HEK293 (cell line): ENCODE measurements at regions not wholly inside any gene's neighbourhood (a gene's known extent, or its start where the extent isn't known, plus 50 kb on each side); places are given as distances from the start of the nearest gene placed in this dataset.

Experiments used
- CTCF ChIA-PET: fragments of 350-600 bp; formaldehyde crosslinking; extraction: SDS; loops from one replicate; lab custom pipeline; 2021; ENCODE audit warnings: antibody characterized with exemption; lab: Yijun Ruan, JAX
- POLR2A ChIA-PET: fragments of 300-600 bp; formaldehyde crosslinking; extraction: SDS; loops from one replicate; lab custom pipeline; 2020; ENCODE audit warnings: antibody characterized with exemption, inconsistent platforms; lab: Yijun Ruan, JAX
- H3K27ac ChIP-seq: fragments of 200-500 bp; sonication (Bioruptor generic); 2 replicates; pipeline ENCODE4 v1.5.1; 2014; ENCODE audit warnings: low read depth, low read length, control low read depth, inconsistent platforms; ENCODE audit errors: extremely low read depth
- H3K36me3 ChIP-seq, 2 experiments: fragments of 200-500 bp in 1 of 2; sonication (Bioruptor generic) in 1 of 2; 1 replicate in 1 of 2; 2 replicates in 1 of 2; pipeline ENCODE4 v1.5.1; 2014 to 2017; ENCODE audit warnings: inconsistent platforms in 2 of 2, low read length in 2 of 2; ENCODE audit not compliant: control insufficient read depth in 2 of 2, insufficient read depth in 1 of 2
- H3K4me1 ChIP-seq: fragments of 200-500 bp; sonication (Bioruptor generic); 2 replicates; pipeline ENCODE4 v1.5.1; 2014; ENCODE audit warnings: mild to moderate bottlenecking, low read length, inconsistent platforms; ENCODE audit not compliant: control insufficient read depth, insufficient read depth
- H3K4me3 ChIP-seq: 2 replicates; pipeline ENCODE4 v1.5.1; 2011; ENCODE audit warnings: low read depth, mild to moderate bottlenecking, control low read depth, low read length, moderate library complexity
- H3K9me3 ChIP-seq: fragments of 200-500 bp; sonication (Bioruptor generic); 2 replicates; pipeline ENCODE4 v1.5.1; 2014; ENCODE audit warnings: low read depth, low read length, inconsistent platforms; ENCODE audit not compliant: control insufficient read depth, insufficient read depth
- HOXA7 ChIP-seq: sonication (generic); formaldehyde crosslinking; IDR thresholded peaks from 2 replicates; pipeline ENCODE4 v1.8.1; 2022; ENCODE audit warnings: missing genetic modification reagents, borderline replicate concordance
- KLF7 ChIP-seq: fragments of 450-650 bp; formaldehyde crosslinking; IDR thresholded peaks from 2 replicates; pipeline ENCODE4 v1.5.1; 2016; ENCODE audit warnings: missing biosample characterization, missing genetic modification characterization, borderline replicate concordance
- OSR2 ChIP-seq: fragments of 450-650 bp; formaldehyde crosslinking; IDR thresholded peaks from 2 replicates; pipeline ENCODE4 v1.5.1; 2016; ENCODE audit warnings: missing biosample characterization, missing genetic modification characterization
- SETDB1 ChIP-seq: IDR thresholded peaks from one replicate; pipeline ENCODE4 v1.6.1; 2017; ENCODE audit warnings: mild to moderate bottlenecking, low read length, moderate library complexity, mixed read lengths; ENCODE audit not compliant: insufficient read length
- SP2 ChIP-seq: fragments of 450-650 bp; formaldehyde crosslinking; IDR thresholded peaks from 2 replicates; pipeline ENCODE4 v1.5.1; 2016; ENCODE audit warnings: missing biosample characterization, missing genetic modification characterization
- ZBTB1 ChIP-seq: fragments of 450-650 bp; formaldehyde crosslinking; IDR thresholded peaks from 2 replicates; pipeline ENCODE4 v1.5.1; 2016; ENCODE audit warnings: missing biosample characterization, missing genetic modification characterization
- ZFP69B ChIP-seq: fragments of 450-650 bp; formaldehyde crosslinking; IDR thresholded peaks from 2 replicates; pipeline ENCODE4 v1.5.1; 2016; ENCODE audit warnings: missing biosample characterization, missing genetic modification characterization
- ZNF133 ChIP-seq: fragments of 450-650 bp; formaldehyde crosslinking; IDR thresholded peaks from 2 replicates; pipeline ENCODE4 v1.5.1; 2016; ENCODE audit warnings: missing biosample characterization, missing genetic modification characterization
- ZNF138 ChIP-seq: fragments of 450-650 bp; formaldehyde crosslinking; IDR thresholded peaks from 2 replicates; pipeline ENCODE4 v1.5.1; 2016; ENCODE audit warnings: missing biosample characterization, missing genetic modification characterization, borderline replicate concordance
- ZNF140 ChIP-seq: fragments of 450-650 bp; formaldehyde crosslinking; IDR thresholded peaks from 2 replicates; pipeline ENCODE4 v1.5.1; 2016; ENCODE audit warnings: missing biosample characterization, missing genetic modification characterization
- ZNF157 ChIP-seq: fragments of 450-650 bp; formaldehyde crosslinking; IDR thresholded peaks from 2 replicates; pipeline ENCODE4 v1.5.1; 2016; ENCODE audit warnings: missing biosample characterization, missing genetic modification characterization
- ZNF16 ChIP-seq: fragments of 450-650 bp; formaldehyde crosslinking; IDR thresholded peaks from 2 replicates; pipeline ENCODE4 v1.5.1; 2016; ENCODE audit warnings: low read depth, missing biosample characterization, missing genetic modification characterization
- ZNF335 ChIP-seq: fragments of 450-650 bp; formaldehyde crosslinking; conservative IDR thresholded peaks from 2 replicates; pipeline ENCODE4 v1.5.1; 2016; ENCODE audit warnings: missing biosample characterization, missing genetic modification characterization
- ZNF391 ChIP-seq: fragments of 450-650 bp; formaldehyde crosslinking; IDR thresholded peaks from 2 replicates; pipeline ENCODE4 v1.5.1; 2016; ENCODE audit warnings: low read depth, missing biosample characterization, missing genetic modification characterization, borderline replicate concordance
- ZNF398 ChIP-seq: fragments of 450-650 bp; formaldehyde crosslinking; IDR thresholded peaks from 2 replicates; pipeline ENCODE4 v1.5.1; 2017; ENCODE audit warnings: missing biosample characterization, missing genetic modification characterization
- ZNF501 ChIP-seq: fragments of 450-650 bp; formaldehyde crosslinking; IDR thresholded peaks from 2 replicates; pipeline ENCODE4 v1.5.1; 2016; ENCODE audit warnings: missing biosample characterization, missing genetic modification characterization
- ZNF510 ChIP-seq: fragments of 450-650 bp; formaldehyde crosslinking; IDR thresholded peaks from 2 replicates; pipeline ENCODE4 v1.5.1; 2018; ENCODE audit warnings: mild to moderate bottlenecking, missing genetic modification characterization, missing biosample characterization; ENCODE audit not compliant: insufficient replicate concordance
- ZNF561 ChIP-seq: fragments of 450-650 bp; IDR thresholded peaks from 2 replicates; pipeline ENCODE4 v1.5.1; 2018; ENCODE audit warnings: missing biosample characterization, missing genetic modification characterization, borderline replicate concordance
- ZNF660 ChIP-seq: fragments of 450-650 bp; IDR thresholded peaks from 2 replicates; pipeline ENCODE4 v1.5.1; 2018; ENCODE audit warnings: missing biosample characterization, mild to moderate bottlenecking, missing genetic modification characterization
- ZNF791 ChIP-seq: fragments of 450-650 bp; formaldehyde crosslinking; IDR thresholded peaks from 2 replicates; pipeline ENCODE4 v1.5.1; 2016; ENCODE audit warnings: missing biosample characterization, missing genetic modification characterization
- ZSCAN23 ChIP-seq: fragments of 450-650 bp; formaldehyde crosslinking; IDR thresholded peaks from 2 replicates; pipeline ENCODE4 v1.5.1; 2016; ENCODE audit warnings: missing biosample characterization, missing genetic modification characterization
- TF ChIP-seq, protein P1 (sequence below): fragments of 450-650 bp; formaldehyde crosslinking; IDR thresholded peaks from 2 replicates; pipeline ENCODE4 v1.5.1; 2016; ENCODE audit warnings: missing biosample characterization, missing genetic modification characterization
- TF ChIP-seq, protein P2 (sequence below): fragments of 450-650 bp; formaldehyde crosslinking; IDR thresholded peaks from 2 replicates; pipeline ENCODE4 v1.5.1; 2017; ENCODE audit warnings: missing biosample characterization, missing genetic modification characterization

DNA sequence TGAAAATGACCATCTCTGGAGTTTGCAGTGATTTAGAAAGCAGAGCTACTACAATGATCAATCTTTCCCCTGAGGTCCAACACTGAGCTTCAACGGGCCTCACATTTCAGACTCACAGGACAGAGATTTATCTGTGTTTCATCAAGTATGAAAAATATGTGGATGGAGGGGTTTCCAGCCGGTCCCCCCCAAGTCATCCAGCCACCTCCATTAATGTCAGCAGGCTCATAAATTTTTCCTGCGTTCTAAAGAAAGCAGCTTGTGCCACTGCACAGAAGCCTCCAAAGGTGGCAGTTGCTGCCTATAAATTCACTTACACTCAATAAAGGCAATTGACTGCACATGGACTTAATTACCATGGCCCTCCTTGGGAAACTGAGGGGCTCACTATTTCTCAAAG is 117.4 kb upstream of the ACKR3 start:
- Histone ChIP-seq H3K4me1 (no peaks in the 10 kb centered on the region), H3K9me3 (no peaks in the 10 kb centered on the region), H3K4me3 (no peak overlapping the region), H3K27ac (no peak overlapping the region), H3K36me3 (no peaks in the 10 kb centered on the region)
- TF ChIP-seq ZNF16 (tag by site-specific recombination) (no peak), ZNF335 (tag by site-specific recombination) (no peak), HOXA7 (no peak), ZNF140 (no peak)
- TF ChIP-seq, protein P1, sequence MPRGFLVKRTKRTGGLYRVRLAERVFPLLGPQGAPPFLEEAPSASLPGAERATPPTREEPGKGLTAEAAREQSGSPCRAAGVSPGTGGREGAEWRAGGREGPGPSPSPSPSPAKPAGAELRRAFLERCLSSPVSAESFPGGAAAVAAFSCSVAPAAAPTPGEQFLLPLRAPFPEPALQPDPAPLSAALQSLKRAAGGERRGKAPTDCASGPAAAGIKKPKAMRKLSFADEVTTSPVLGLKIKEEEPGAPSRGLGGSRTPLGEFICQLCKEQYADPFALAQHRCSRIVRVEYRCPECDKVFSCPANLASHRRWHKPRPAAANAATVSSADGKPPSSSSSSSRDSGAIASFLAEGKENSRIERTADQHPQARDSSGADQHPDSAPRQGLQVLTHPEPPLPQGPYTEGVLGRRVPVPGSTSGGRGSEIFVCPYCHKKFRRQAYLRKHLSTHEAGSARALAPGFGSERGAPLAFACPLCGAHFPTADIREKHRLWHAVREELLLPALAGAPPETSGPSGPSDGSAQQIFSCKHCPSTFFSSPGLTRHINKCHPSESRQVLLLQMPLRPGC (tag by site-specific recombination): no peak
- ChIA-PET CTCF (interaction anchor here (1.6 kb wide), 1 partner anchor 60 kb away, joined by 8 read pairs; no protein-coding TSS in a partner anchor), POLR2A (no interaction called here)

DNA sequence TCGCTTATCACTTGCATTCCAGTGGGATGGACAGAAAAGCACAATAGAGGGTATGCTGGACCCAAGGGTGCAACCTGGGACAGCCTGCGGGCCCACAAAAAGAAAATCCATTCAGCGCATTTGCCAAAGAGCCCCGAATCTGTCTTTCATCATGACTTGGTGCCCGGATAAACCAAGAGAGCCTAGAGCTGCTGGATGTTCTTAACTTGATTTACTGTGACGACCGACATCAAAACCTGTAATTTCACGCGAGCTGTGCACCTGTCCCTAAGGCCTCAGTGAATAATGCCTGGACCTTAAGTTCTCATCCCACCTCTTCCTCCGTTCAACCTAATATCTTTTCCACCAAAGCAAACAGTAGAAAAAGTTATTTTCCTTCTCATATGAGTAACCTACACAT is 115.5 kb upstream of the ACKR3 start:
- Histone ChIP-seq H3K4me3 (no peak overlapping the region), H3K36me3 (no peaks in the 10 kb centered on the region), H3K4me1 (no peaks in the 10 kb centered on the region), H3K9me3 (no peaks in the 10 kb centered on the region), H3K27ac (no peak overlapping the region)
- POLR2A ChIA-PET: no interaction called here
- no peak for TF ChIP-seq SETDB1
- TF ChIP-seq ZNF561 (tag by site-specific recombination): no peak
- TF ChIP-seq ZNF660 (tag by site-specific recombination): no peak
- no peak for TF ChIP-seq KLF7 (tag by site-specific recombination)
- TF ChIP-seq ZNF791: no peak
- no peak for TF ChIP-seq HOXA7
- TF ChIP-seq ZNF138 (tag by site-specific recombination): no peak
- no peak for TF ChIP-seq ZNF501 (tag by site-specific recombination)
- TF ChIP-seq ZNF398: no peak
- TF ChIP-seq ZSCAN23 (tag by site-specific recombination): no peak
- TF ChIP-seq ZFP69B: no peak
- no peak for TF ChIP-seq ZNF510 (tag by site-specific recombination)
- no peak for TF ChIP-seq ZNF157
- no peak for TF ChIP-seq ZBTB1 (tag by site-specific recombination)
- TF ChIP-seq ZNF133 (tag by site-specific recombination): no peak
- no peak for TF ChIP-seq ZNF391 (tag by site-specific recombination)
- TF ChIP-seq, protein P2, sequence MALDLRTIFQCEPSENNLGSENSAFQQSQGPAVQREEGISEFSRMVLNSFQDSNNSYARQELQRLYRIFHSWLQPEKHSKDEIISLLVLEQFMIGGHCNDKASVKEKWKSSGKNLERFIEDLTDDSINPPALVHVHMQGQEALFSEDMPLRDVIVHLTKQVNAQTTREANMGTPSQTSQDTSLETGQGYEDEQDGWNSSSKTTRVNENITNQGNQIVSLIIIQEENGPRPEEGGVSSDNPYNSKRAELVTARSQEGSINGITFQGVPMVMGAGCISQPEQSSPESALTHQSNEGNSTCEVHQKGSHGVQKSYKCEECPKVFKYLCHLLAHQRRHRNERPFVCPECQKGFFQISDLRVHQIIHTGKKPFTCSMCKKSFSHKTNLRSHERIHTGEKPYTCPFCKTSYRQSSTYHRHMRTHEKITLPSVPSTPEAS (tag by site-specific recombination): no peak
- no peak for TF ChIP-seq SP2
- no peak for TF ChIP-seq OSR2 (tag by site-specific recombination)
- CTCF ChIA-PET: no interaction called here
